Heart left ventricle (tissue), 13 donors: ENCODE measurements at regions not wholly inside any gene's neighbourhood (a gene's known extent, or its start where the extent isn't known, plus 50 kb on each side); places are given as distances from the start of the nearest gene placed in this dataset.

Experiments used
- CTCF ChIP-seq, 12 donors: fragments of 200-600 bp; sonication (generic) in 4 of 12; IDR thresholded peaks; one replicate each; pipeline versions ENCODE4 v1.5.0 to v1.8.0; 2018 to 2022; ENCODE audit warnings: antibody characterized with exemption in 12 of 12, mild to moderate bottlenecking in 5 of 12
- POLR2A ChIP-seq, 2 donors: fragments of 450-650 bp; IDR thresholded peaks; one replicate each; pipeline ENCODE4 v1.6.1; 2017; ENCODE audit warnings: antibody characterized with exemption in 2 of 2, mild to moderate bottlenecking in 2 of 2, moderate library complexity in 2 of 2
- donor health status: ischemic (EF 13 %, LVEDD 7.1; RV severe dilation, severe dysfunction).
- donor health status: DM: no; HTN: yes; CAD: no.
- donor health status: DM: no; HTN: no; CAD: no.
- donor health status: ischemic (EF 25% LVEDD 6.9; RV normal size, moderate dysfunction).
- donor health status: ischemic (EF 25% LVEDD 5.7; RV mildly dilated, moderate dysfunction).
- donor health status: ischemic (EF 35%, LVEDD 5.7; RV mildly dilated, moderate dysfunction).
- donor health status: nonischemic (EF 11% LVEDD 7.7; RV severe dilation, severe dysfunction).
- donor health status: DM: yes; HTN: yes; CAD: no.
- donor health status: PGD.
- donor health status: ischemic (EF 29% LVEDD 5.4; RV normal size, mild dysfunction).
- donor health status: nonischemic (EF 23%, LVEDD 6.1; RV moderate dilation, normal function).

DNA sequence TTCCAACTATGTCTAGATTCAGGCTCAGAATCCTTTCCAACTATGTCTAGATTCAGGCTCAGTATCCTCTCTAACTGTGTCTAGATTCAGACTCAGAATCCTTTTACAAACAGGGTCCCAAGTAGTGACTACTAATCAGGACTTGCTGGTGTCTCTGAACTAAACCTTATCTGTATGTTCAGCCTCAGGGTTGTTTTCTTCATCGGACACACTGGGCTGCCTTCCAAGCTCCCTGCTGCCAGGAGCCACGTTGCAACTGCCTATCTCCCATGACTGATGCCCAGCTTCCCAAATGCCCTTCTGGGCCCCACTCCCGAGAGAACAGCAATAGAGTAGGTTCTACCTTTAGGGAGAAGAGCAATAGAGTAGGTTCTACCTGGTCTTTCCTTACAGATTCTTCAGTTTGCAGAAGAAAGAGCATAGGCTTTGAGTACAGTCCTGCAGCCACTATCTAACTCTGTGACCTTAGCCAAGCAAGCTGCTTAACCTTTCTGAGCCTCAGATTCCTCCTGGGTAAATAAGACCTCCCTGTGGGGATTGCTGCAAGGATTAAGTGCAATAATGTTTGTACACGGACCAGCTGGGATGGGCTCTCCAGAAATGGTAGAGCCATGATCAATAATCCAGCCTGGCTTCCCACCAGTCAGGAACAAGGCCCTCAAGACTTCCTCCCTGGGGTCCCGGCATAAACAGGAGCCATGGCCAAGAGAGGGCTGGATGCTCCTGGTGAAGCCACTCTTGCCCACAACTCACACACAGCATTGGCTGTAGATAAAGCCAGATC lies 61.5 kb downstream of the ZIC5 start:
- TF ChIP-seq POLR2A (IDR thresholded peaks at IDR 0.05): no peak
- TF ChIP-seq CTCF (IDR thresholded peaks at IDR 0.05): no peak
